ENCODE measurements at regions not wholly inside any gene's neighbourhood (a gene's known extent, or its start where the extent isn't known, plus 50 kb on each side); places are given as distances from the start of the nearest gene placed in this dataset.

DNA sequence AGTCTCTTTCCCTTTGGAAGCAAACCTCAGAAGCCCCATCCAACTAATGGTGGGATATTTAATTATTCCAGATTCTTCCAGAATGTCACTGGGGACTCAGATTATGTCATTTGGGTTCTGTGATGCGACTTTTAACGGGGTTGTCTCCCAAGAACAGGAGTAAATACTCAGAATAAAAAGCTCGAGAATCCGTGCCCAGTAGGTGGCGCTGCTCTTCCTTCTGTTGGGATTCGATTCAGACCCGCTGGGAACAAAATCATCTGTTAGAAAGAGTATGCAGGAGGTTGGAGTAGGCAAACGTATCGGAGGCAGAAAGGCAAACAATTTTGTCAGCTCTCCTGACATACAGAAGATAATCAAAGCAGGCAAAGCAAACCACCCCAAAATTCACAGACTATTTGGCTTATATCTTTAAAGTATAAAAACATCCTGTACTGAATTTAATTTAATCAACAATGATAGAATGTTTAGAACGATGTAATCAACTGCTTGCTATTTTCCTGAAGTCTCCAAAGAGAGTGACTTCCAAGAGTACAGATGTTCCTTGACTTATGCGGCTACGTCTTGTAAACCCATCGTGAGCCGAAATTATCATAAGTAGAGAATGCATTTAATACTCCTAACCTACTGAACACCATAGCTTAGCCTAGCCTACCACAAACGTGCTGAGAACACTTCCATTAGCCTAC, 169.8 kb upstream of the RAI14 start:
- TF ChIP-seq CTCF (IDR thresholded peaks at IDR 0.05), result peak; percentile 55 to 72
- TF ChIP-seq POLR2A (IDR thresholded peaks at IDR 0.05), result no peak
- TF ChIP-seq POLR2AphosphoS5 (IDR thresholded peaks at IDR 0.05), result no peak
- no peak for TF ChIP-seq EP300 (IDR thresholded peaks at IDR 0.05)

Measured in suprapubic skin (tissue), 4 donors.